ENCODE measurements at regions not wholly inside any gene's neighbourhood (a gene's known extent, or its start where the extent isn't known, plus 50 kb on each side); places are given as distances from the start of the nearest gene placed in this dataset.

GRCh38 chr18:42196651-42197050 is 241.6 kb downstream of the PIK3C3 start:
- no peaks in the 10 kb centered on the region for H3K9me3 Mint-ChIP-seq
- DNase-seq (no peak), ATAC-seq (no peak)
- H3K36me3 Mint-ChIP-seq: no peaks in the 10 kb centered on the region
- H3K27ac Mint-ChIP-seq: no peak overlapping the region
- POLR2A ChIA-PET: no interaction called here
- H3K27me3 Mint-ChIP-seq: no peaks in the 10 kb centered on the region
- H3K4me3 Mint-ChIP-seq: no peak overlapping the region
- no peaks in the 10 kb centered on the region for H3K4me1 Mint-ChIP-seq

GRCh38 chr18:42201137-42201536 is 246.1 kb downstream of the PIK3C3 start:
- ATAC-seq (no peak), DNase-seq (no peak)
- H3K4me3 Mint-ChIP-seq: no peak overlapping the region
- H3K9me3 Mint-ChIP-seq: peaks cover 0 to 3% (median 0%) of the 10 kb centered on the region in 9 donors
- no peak overlapping the region for H3K27ac Mint-ChIP-seq
- H3K4me1 Mint-ChIP-seq: no peaks in the 10 kb centered on the region
- POLR2A ChIA-PET: no interaction called here
- H3K36me3 Mint-ChIP-seq: no peaks in the 10 kb centered on the region
- H3K27me3 Mint-ChIP-seq: peaks cover 0 to 1% (median 0%) of the 10 kb centered on the region in 5 donors

- H3K4me1 Mint-ChIP-seq: no peaks in the 10 kb centered on the region
- peaks cover 0 to 19% (median 6%) of the 10 kb centered on the region in 9 donors for H3K9me3 Mint-ChIP-seq
- ATAC-seq: no peak
- no peaks in the 10 kb centered on the region for H3K27me3 Mint-ChIP-seq
- no peaks in the 10 kb centered on the region for H3K36me3 Mint-ChIP-seq
- POLR2A ChIA-PET: no interaction called here
- no peak overlapping the region for H3K4me3 Mint-ChIP-seq
- no peak overlapping the region for H3K27ac Mint-ChIP-seq
- no peak for DNase-seq
These were observed 256.2 kb downstream of the PIK3C3 start for GRCh38 chr18:42211201-42211600.

GRCh38 chr18:42222557-42222956 is 267.5 kb downstream of the PIK3C3 start:
- no peak overlapping the region for H3K27ac Mint-ChIP-seq
- no peaks in the 10 kb centered on the region for H3K4me1 Mint-ChIP-seq
- peaks cover 0 to 14% (median 7%) of the 10 kb centered on the region in 9 donors for H3K9me3 Mint-ChIP-seq
- H3K4me3 Mint-ChIP-seq: no peak overlapping the region
- H3K36me3 Mint-ChIP-seq: peaks cover 0 to 14% (median 7%) of the 10 kb centered on the region in 3 donors
- ATAC-seq: no peak
- DNase-seq: no peak
- peaks cover 0 to 6% (median 0%) of the 10 kb centered on the region in 5 donors for H3K27me3 Mint-ChIP-seq
- POLR2A ChIA-PET: no interaction called here

GRCh38 chr18:42228581-42228980 is 273.5 kb downstream of the PIK3C3 start:
- Mint-ChIP-seq H3K27ac (no peak overlapping the region), H3K4me1 (no peaks in the 10 kb centered on the region), H3K4me3 (no peak overlapping the region), H3K27me3 (peaks cover 0 to 6% (median 0%) of the 10 kb centered on the region in 5 donors), H3K9me3 (peaks cover 0 to 3% (median 0%) of the 10 kb centered on the region in 9 donors), H3K36me3 (peaks cover 0 to 9% (median 6%) of the 10 kb centered on the region in 3 donors)
- no peak for ATAC-seq
- no peak for DNase-seq
- POLR2A ChIA-PET: no interaction called here

- peaks cover 0 to under 1% (median 0%) of the 10 kb centered on the region in 9 donors for H3K9me3 Mint-ChIP-seq
- ATAC-seq (no peak), DNase-seq (no peak)
- POLR2A ChIA-PET: no interaction called here
- H3K27ac Mint-ChIP-seq: no peak overlapping the region
- H3K4me1 Mint-ChIP-seq: no peaks in the 10 kb centered on the region
- no peak overlapping the region for H3K4me3 Mint-ChIP-seq
- H3K27me3 Mint-ChIP-seq: peaks cover 0 to 5% (median 0%) of the 10 kb centered on the region in 5 donors
- H3K36me3 Mint-ChIP-seq: peaks cover 0 to 9% (median 3%) of the 10 kb centered on the region in 3 donors
These were observed 274.5 kb downstream of the PIK3C3 start for GRCh38 chr18:42229211-42230210.

- H3K9me3 Mint-ChIP-seq: no peaks in the 10 kb centered on the region
- H3K27ac Mint-ChIP-seq: no peak overlapping the region
- no peaks in the 10 kb centered on the region for H3K4me1 Mint-ChIP-seq
- peaks cover 0 to 9% (median 3%) of the 10 kb centered on the region in 3 donors for H3K36me3 Mint-ChIP-seq
- ATAC-seq (no peak), DNase-seq (no peak)
- H3K4me3 Mint-ChIP-seq: no peak overlapping the region
- POLR2A ChIA-PET: no interaction called here
- no peaks in the 10 kb centered on the region for H3K27me3 Mint-ChIP-seq
These were observed 275.6 kb downstream of the PIK3C3 start for GRCh38 chr18:42230636-42231035.

GRCh38 chr18:42231284-42231683 is 276.2 kb downstream of the PIK3C3 start:
- Mint-ChIP-seq H3K27me3 (no peaks in the 10 kb centered on the region), H3K4me1 (no peaks in the 10 kb centered on the region), H3K36me3 (peaks cover 0 to 6% (median under 1%) of the 10 kb centered on the region in 3 donors), H3K4me3 (no peak overlapping the region), H3K9me3 (no peaks in the 10 kb centered on the region), H3K27ac (no peak overlapping the region)
- ATAC-seq (no peak), DNase-seq (no peak)
- POLR2A ChIA-PET: no interaction called here

GRCh38 chr18:42231796-42232195 is 276.8 kb downstream of the PIK3C3 start:
- Mint-ChIP-seq H3K4me3 (no peak overlapping the region), H3K27me3 (no peaks in the 10 kb centered on the region), H3K27ac (no peak overlapping the region), H3K36me3 (peaks cover 0 to under 1% (median 0%) of the 10 kb centered on the region in 3 donors), H3K9me3 (no peaks in the 10 kb centered on the region), H3K4me1 (no peaks in the 10 kb centered on the region)
- POLR2A ChIA-PET: no interaction called here
- ATAC-seq (no peak), DNase-seq (no peak)

- no peak overlapping the region for H3K4me3 Mint-ChIP-seq
- no peak overlapping the region for H3K27ac Mint-ChIP-seq
- H3K9me3 Mint-ChIP-seq: peaks cover 0 to 9% (median 2%) of the 10 kb centered on the region in 9 donors
- peaks cover 0 to 3% (median 0%) of the 10 kb centered on the region in 3 donors for H3K36me3 Mint-ChIP-seq
- DNase-seq (no peak), ATAC-seq (no peak)
- H3K27me3 Mint-ChIP-seq: no peaks in the 10 kb centered on the region
- POLR2A ChIA-PET: no interaction called here
- no peaks in the 10 kb centered on the region for H3K4me1 Mint-ChIP-seq
These were observed 278.9 kb downstream of the PIK3C3 start for GRCh38 chr18:42233908-42234307.

- Mint-ChIP-seq H3K4me1 (no peaks in the 10 kb centered on the region), H3K4me3 (no peak overlapping the region)
These were observed 287.7 kb downstream of the PIK3C3 start for GRCh38 chr18:42242758-42243157.

GRCh38 chr18:42245137-42245536 is 290.1 kb downstream of the PIK3C3 start:
- H3K27me3 Mint-ChIP-seq: no peaks in the 10 kb centered on the region
- H3K9me3 Mint-ChIP-seq: peaks cover 0 to 2% (median 0%) of the 10 kb centered on the region in 9 donors
- H3K4me1 Mint-ChIP-seq: no peaks in the 10 kb centered on the region
- H3K36me3 Mint-ChIP-seq: no peaks in the 10 kb centered on the region
- no peak overlapping the region for H3K27ac Mint-ChIP-seq
- POLR2A ChIA-PET: no interaction called here
- DNase-seq: no peak
- ATAC-seq: no peak
- H3K4me3 Mint-ChIP-seq: no peak overlapping the region

More at GRCh38 chr18:42242758-42243157, 287.7 kb downstream of the PIK3C3 start:
- Mint-ChIP-seq H3K27ac (no peak overlapping the region), H3K27me3 (no peaks in the 10 kb centered on the region), H3K9me3 (peaks cover 0 to 11% (median 4%) of the 10 kb centered on the region in 9 donors), H3K36me3 (peaks cover 0 to 3% (median 0%) of the 10 kb centered on the region in 3 donors)
- no peak for DNase-seq
- POLR2A ChIA-PET: no interaction called here
- ATAC-seq: no peak

- no peak overlapping the region for H3K27ac Mint-ChIP-seq
- peaks cover 0 to 18% (median 8%) of the 10 kb centered on the region in 5 donors for H3K27me3 Mint-ChIP-seq
- H3K9me3 Mint-ChIP-seq: peaks cover 0 to 7% (median 3%) of the 10 kb centered on the region in 9 donors
- H3K36me3 Mint-ChIP-seq: peaks cover 0 to 5% (median 4%) of the 10 kb centered on the region in 3 donors
- ATAC-seq (no peak), DNase-seq (no peak)
- no peak overlapping the region for H3K4me3 Mint-ChIP-seq
- no peaks in the 10 kb centered on the region for H3K4me1 Mint-ChIP-seq
- POLR2A ChIA-PET: no interaction called here
These were observed 301.1 kb downstream of the PIK3C3 start for GRCh38 chr18:42255908-42256765.
